Activated naive CD4-positive, alpha-beta T cell treated with Interleukin-2 at 50 U/mL for 16 hours (primary cell): ENCODE measurements at regions not wholly inside any gene's neighbourhood (a gene's known extent, or its start where the extent isn't known, plus 50 kb on each side); places are given as distances from the start of the nearest gene placed in this dataset.
"Not testable (repeated sequence)": the region's sequence is repeated elsewhere in the genome, so short reads cannot be mapped to it uniquely, and the experiment has no call there.

Source experiments
- DNase-seq: peaks from one replicate; pipeline ENCODE4 v3.0.0-alpha.2; 2020

- no peak for DNase-seq
Observed at GRCh38 chr6:44010411-44011349, 116.6 kb downstream of the MRPL14 start.

DNA sequence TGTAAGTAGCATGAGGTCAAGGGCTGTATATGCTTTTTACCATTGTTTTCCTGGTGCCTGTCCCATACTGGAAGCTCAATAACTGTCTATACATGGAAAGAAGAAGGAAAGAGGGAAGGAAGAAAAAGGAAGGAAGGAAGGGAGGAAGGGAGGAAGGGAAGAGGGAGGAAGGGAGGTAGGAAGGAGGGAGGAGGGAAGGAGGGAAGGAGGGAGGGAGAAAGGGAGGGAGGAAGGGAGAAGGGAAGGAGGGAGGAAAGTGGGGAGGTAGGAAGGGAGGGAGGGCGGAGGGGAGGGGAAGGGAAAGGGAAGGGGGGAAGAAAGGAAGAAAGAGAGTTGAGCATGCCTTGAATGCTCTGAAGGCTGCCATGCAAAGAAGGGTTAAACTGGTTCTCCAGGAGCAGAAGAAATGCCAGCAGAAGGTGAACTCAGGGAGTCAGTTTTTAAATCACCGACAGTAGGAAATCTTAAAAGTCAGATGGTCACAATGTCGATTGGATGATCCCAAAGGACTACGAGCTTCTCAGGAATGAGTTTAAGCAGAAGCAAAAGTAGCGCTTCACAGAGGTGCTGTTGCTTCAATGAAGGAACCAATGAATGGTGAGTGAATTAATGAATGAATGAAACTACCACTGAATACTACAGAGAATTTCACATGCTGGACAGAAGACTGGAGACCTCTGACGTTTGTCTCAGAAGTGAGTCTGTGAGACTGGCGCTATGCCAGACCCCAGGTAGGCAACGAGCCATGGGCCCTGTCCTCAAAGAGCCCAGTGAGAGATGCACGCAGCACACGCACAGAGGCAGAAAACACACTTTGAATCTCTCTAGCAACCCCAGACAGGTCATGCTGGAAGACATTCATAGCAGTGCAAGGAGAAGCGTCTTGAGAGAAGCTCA is 117.6 kb downstream of the MRPL14 start:
- no peak for DNase-seq

GRCh38 chr6:44008821-44009370 is 118.4 kb downstream of the MRPL14 start:
- DNase-seq = no peak

DNA sequence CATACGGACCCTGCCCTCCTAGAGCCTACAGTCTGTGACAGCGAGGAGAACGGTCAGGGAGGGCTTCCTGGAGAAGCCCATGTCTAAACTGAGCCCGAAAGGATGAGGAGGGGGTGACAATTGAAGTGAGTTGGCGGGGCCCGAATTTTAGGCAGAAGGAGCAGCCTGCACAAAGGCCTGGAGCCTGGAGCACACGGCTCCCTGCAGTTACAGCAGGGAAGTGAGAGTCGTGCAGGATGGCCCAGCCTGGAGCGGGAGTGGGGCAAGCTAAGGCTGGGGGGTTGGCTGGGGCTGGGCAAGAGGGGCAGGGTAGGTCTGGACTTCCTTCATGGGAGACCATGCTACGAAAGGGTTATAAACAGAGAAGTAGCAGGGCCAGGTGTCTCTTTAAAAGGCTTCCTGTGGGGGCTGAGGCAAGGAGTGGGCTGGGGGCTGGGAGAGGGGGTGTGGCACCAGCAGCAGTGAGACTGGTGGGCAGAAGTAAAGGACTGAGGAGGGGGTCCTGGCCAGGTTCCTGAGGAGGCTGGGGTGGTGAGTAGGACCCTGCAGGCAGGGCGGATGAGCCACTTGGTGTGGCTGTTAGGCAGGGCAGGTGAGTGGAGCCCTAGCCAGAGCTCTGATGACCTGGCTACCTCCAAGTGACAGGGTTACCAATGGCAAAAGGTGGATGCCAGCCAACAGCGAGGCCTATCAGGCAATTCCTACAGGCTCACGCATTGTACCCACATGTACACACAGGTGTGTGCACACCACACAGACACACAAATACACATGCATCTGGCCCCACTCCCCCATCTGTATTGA is 119.2 kb downstream of the MRPL14 start:
- DNase-seq = no peak

GRCh38 chr6:44006872-44007303 is 120.4 kb downstream of the MRPL14 start:
- DNase-seq = no peak

- DNase-seq = no peak
Observed at GRCh38 chr6:44006123-44006871, 121.0 kb downstream of the MRPL14 start.

GRCh38 chr6:44005507-44005903 is 121.7 kb downstream of the MRPL14 start:
- DNase-seq = no peak

- no peak for DNase-seq
Observed at GRCh38 chr6:44004625-44005506, 122.4 kb downstream of the MRPL14 start.

- no peak for DNase-seq
Observed at GRCh38 chr6:44004136-44004535, 123.1 kb downstream of the MRPL14 start.

DNA sequence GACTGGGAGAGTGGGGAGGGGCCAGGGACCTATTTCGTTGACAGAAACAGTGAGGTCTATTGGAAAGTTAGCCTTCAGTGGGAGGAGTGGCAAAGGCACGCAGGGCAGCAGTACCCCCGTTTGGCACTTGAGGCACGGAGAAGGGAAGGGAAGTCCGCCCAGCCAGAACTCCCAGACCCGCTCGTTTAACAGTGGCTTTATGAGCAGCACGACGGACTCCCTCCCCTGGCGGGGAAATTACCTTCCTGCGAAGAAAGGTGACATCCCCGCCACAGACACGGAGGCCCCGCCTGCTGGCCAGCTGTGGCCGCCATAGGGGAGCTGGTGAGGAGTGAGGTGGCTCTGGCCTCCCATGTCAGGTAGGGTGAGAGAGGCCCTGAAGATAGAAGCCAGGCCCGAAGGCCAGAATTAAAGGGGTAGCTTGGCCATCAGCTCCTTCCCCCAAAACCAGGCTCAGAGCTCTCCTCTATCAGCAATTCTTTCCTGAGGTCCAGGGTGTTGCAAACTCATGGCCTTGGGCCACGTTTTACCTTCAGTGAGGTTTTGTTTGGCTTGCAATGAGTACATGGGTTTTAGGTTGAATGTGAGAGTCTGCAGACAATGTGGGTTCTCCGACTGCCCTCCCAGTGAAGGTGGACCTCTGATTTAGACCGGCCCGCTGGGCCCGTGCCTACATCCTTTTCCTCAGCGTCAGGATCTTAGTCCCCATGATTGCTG is 123.7 kb downstream of the MRPL14 start:
- no peak for DNase-seq

DNA sequence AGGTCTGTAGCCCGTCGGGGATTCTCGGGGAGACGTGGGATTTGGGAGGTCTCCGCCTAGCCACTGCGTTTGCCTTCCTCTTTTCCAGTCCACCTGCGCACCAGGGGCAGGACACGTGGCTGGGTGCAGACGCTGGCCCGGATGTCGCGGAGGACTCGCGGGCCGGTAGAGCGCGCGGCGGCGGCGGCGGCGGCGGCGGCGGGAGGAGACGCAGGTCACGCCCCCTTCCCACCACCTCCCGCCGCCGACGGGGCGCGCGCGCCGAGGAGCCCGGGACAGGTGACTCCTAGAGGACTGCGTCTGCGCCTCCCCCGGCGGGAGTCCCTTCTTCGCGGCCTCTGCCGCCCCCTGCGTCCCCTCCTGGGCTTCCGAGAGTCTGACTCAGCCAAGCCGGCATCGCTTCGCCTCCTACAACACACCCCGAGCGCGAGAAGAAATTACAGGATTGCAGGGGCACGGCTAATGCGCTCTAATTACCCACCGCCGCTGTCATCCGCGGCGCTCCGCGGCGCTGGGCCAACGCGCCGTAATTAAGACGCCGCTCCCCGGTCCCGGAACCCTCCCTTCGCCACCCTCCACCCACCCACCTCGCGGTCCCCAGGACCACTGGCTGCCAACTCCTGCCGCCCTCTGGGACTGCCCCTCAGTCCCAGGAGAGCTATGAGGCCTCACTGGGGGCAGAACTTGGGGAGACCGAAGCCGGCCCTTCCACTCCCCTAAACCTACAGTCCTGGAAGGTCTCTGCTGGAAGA is 124.5 kb downstream of the MRPL14 start:
- peak; percentile 64 for DNase-seq

- no peak for DNase-seq
Observed at GRCh38 chr6:44002067-44002592, 125.1 kb downstream of the MRPL14 start.

DNA sequence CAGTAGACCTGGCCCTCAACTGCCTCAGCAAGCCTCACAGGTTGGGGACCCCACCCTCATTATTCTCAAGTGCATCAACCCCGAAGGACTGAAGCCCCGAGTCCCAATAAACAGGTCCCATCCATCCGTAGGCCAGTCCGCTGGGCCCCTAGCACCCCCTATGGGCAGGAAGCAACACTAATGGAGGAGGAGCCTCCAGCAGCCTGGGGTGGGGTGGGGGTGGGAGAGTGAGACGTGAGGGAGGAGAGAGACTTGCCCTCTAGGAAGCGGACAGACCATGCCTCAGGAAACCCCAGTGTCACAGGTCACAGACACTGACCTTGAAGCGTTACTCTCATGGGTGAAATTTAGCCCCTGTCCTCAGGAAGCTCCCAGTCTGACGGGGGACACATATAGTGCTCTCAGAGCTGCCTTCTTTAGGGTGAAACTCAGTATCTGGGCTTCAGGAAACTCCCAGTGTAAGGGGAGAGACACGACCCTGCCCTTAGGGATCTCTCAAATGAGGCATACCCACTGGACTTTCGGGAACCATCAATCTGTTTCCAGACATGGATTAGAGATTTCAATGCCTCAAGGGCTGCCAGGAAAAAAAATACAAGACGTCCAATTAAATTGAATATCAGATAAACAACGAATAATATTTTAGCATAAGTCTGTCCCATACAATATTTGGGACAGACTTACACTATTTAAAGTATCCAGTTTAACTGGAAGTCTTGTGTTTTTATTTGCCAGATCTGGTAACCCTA is 125.8 kb downstream of the MRPL14 start:
- no peak for DNase-seq

DNA sequence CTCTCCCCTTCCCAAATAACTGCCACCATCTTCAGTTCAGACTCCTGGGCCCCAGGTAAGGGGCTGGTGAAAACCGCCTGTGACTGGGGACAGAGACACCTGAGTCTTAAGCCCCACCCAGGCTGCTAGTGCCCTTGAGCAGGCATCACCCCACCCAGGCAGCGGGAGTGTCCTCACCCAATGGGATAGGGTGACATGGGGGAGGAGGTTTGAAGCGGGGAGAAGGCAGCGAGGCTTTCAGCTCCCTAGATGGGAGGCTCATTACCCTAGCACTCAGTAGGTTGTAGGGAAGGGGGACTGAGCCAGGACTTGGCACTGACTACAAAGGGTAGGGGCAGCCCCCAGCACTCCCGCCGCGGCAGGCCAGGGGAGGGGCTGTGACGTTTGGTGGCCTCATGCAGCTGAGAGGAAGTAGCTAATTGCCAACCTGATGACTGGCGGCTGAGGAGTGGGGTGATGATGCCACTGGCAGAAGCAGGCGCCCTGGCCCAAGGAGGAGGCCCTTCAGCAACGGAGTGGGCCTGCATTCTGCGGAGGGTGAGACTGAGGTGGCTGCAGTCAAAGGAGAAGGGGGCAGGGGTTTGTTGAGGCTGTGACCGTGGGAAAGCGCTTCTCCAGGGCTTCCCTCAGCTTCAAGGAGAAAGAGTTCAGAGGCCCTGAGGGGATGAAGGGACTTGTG is 126.9 kb downstream of the MRPL14 start:
- no peak for DNase-seq

DNA sequence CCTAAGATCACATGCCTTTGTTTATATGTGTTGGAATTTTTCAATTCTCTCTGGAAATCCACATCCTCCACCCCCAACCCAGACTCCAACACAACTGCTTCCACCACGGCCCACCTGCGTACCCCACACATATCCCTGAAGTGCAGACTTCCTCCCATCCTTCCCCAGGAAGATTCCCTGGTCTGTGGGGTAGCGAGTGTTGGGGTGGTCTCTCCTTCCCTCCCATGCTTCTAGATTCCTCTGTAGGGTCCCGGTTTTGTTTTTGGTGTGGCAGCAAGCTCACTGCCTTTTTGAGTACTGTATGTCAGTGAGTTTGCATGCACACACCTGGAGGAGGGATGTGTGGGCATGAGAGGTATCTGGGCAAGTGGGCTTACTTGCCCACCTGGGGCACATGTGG is 127.6 kb downstream of the MRPL14 start:
- DNase-seq = no peak

GRCh38 chr6:43998592-43999243 is 128.5 kb downstream of the MRPL14 start:
- not testable (repeated sequence) for DNase-seq

DNA sequence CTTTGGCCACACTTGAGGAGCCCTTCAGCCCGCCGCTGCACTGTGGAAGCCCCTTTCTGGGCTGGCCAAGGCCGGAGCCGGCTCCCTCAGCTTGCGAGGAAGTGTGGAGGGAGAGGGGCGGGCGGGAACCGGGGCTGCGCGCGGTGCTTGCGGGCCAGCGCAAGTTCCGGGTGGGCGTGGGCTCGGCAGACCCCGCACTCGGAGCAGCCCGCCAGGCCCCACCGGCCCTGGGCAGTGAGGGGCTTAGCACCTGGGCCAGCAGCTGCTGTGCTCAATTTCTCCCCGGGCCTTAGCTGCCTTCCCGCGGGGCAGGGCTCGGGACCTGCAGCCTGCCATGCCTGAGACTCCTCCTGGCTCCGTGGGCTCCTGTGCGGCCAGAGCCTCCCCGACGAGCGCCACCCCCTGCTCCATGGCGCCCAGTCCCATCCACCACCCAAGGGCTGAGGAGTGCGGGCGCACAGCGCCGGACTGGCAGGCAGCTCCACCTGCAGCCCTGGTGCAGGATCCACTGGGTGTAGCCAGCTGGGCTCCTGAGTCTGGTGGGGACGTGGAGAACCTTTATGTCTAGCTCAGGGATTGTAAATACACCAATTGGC is 129.2 kb downstream of the MRPL14 start:
- DNase-seq = not testable (repeated sequence)
